ENCODE measurements at regions not wholly inside any gene's neighbourhood (a gene's known extent, or its start where the extent isn't known, plus 50 kb on each side); places are given as distances from the start of the nearest gene placed in this dataset.
"Not testable (repeated sequence)": the region's sequence is repeated elsewhere in the genome, so short reads cannot be mapped to it uniquely, and the experiment has no call there.

DNA sequence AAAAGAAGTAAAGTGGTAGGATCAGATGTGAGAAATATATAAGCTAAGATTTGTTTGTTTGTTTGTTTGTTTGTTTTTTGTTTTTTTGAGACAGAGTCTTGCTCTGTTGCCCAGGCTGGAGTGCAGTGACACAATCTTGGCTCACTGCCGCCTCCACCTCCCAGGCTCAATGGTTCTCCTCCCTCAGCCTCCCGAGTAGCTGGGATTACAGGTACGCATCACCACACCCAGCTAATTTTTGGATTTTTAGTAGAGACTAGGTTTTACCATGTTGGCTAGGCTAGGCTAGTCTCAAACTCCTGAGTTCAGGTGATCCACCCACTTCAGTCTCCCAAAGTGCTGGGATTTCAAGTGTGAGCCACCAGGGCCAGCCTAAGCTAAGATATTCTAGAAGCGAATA, 4817.1 kb upstream of the OR11H1 start:
- intact Hi-C loops (cut with DNase I); H3K36me3 ChIP-seq; H3K27ac ChIP-seq; H3K4me3 ChIP-seq; H3K4me1 ChIP-seq; H3K27me3 ChIP-seq; DNase-seq: not testable (repeated sequence)
- WGBS, 2 donors: 38 to 45% methylated on average over 4 of the region's 4 CpGs
- H3K9me3 ChIP-seq: peaks cover 0 to 20% (median 3%) of the 10 kb centered on the region in 3 donors

- H3K4me1 ChIP-seq; H3K4me3 ChIP-seq; DNase-seq; intact Hi-C loops (cut with DNase I); H3K27me3 ChIP-seq; H3K27ac ChIP-seq; H3K36me3 ChIP-seq: not testable (repeated sequence)
- peaks cover 0 to 57% (median 28%) of the 10 kb centered on the region in 3 donors for H3K9me3 ChIP-seq
- 56 to 59% methylated on average over 9 of the region's 9 CpGs for WGBS, 2 donors
These were observed 4805.2 kb upstream of the OR11H1 start for GRCh38 chr22:10722804-10723203.

- H3K4me3 ChIP-seq; H3K27me3 ChIP-seq; intact Hi-C loops (cut with DNase I); H3K4me1 ChIP-seq; H3K36me3 ChIP-seq; H3K27ac ChIP-seq; DNase-seq: not testable (repeated sequence)
- 53% methylated on average over 8 of the region's 8 CpGs for WGBS, 2 donors
- H3K9me3 ChIP-seq: peaks cover 0 to 67% (median 34%) of the 10 kb centered on the region in 3 donors
These were observed 4804.0 kb upstream of the OR11H1 start for GRCh38 chr22:10723966-10724365.

- no peak for TF ChIP-seq CTCF (IDR thresholded peaks at IDR 0.05)
- no peak for TF ChIP-seq POLR2A (IDR thresholded peaks at IDR 0.05)
- H3K9me3 ChIP-seq: peaks cover 0 to 73% (median 31%) of the 10 kb centered on the region in 3 donors
- no peaks in the 10 kb centered on the region for H3K27me3 ChIP-seq
- WGBS, 2 donors: 54 to 55% methylated on average over 10 of the region's 10 CpGs
- H3K4me3 ChIP-seq: no peak overlapping the region
- intact Hi-C loops (cut with DNase I): no loop called here
- no peaks in the 10 kb centered on the region for H3K36me3 ChIP-seq
- DNase-seq: no peak
- no peak overlapping the region for H3K27ac ChIP-seq
- H3K4me1 ChIP-seq: no peaks in the 10 kb centered on the region
These were observed 4800.6 kb upstream of the OR11H1 start for GRCh38 chr22:10727393-10727792.

DNA sequence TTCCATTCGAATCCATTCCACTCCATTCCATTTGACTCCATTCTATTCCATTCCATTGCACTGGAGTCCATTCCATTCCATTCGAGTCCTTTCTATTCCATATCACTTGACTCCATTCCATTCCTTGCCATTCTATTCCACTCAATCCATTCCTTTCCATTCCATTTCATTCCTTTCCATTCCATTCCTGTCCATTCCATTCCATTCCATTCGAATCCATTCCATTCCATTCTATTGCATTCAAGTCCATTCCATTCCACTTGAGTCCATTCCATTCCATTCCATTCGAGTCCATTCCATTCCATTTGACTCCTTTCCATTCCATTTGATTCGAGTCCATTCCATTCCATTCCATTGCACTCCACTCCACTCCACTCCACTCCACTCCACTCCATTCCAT, 4798.0 kb upstream of the OR11H1 start:
- H3K27me3 ChIP-seq; DNase-seq; intact Hi-C loops (cut with DNase I); H3K4me1 ChIP-seq; H3K36me3 ChIP-seq; H3K4me3 ChIP-seq; H3K27ac ChIP-seq: not testable (repeated sequence)
- WGBS, 2 donors: 38 to 45% methylated on average over 5 of the region's 5 CpGs
- peaks cover 0 to 63% (median 27%) of the 10 kb centered on the region in 3 donors for H3K9me3 ChIP-seq

DNA sequence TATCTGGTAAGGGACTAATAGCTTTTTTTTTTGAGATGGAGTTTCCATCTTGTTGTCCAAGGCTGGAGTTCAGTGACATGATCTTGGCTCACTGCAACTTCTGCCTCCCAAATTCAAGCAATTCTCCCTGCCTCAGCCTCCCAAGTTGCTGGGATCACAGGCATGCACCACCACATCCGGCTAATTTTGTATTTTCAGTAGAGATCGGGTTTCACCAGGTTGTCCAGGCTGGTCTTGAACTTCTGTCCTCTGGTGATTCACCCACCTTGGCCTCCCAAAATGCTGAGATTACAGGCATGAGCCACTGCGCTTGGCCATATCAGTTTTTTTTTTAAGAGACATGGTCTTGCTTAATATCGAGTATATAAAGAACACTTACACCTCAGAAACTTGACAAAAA, 4797.3 kb upstream of the OR11H1 start:
- DNase-seq; H3K27me3 ChIP-seq; H3K27ac ChIP-seq; H3K4me1 ChIP-seq; H3K4me3 ChIP-seq; H3K36me3 ChIP-seq; intact Hi-C loops (cut with DNase I): not testable (repeated sequence)
- 69 to 70% methylated on average over 4 of the region's 4 CpGs for WGBS, 2 donors
- H3K9me3 ChIP-seq: peaks cover 0 to 63% (median 33%) of the 10 kb centered on the region in 3 donors

DNA sequence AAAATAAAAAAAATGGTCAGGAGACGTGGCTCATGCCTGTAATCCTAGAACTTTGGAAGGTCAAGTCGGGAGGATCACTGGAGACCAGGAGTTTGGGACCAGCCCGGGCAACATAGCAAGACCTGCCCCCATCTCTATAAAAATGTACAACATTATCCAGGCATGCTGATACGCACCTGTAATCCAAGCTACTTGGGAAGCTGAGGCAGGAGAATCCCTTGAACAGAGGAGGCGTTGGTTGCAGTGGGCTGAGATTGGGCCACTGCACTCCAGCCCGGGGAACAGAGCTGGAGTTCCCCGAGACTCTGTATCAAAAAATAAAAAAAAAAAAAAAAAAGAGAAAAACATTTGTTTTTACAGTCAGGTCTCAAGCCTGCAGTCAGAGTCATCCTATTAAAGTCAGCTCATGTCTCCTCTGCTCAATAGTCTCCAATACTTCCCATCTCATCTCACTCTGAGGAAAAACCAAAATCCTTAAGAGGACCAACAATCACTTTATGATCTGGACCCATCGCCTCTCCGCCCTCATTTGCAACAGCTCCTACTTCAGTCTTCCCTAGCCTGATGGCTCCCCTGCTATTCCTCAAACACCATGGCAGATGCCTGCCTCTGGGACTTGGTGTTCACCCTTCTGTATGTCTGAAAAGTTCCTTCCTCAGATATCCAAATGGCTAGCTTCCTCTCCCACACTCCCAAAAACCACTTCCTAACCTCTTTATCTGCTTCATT, 4796.6 kb upstream of the OR11H1 start:
- H3K4me3 ChIP-seq; H3K4me1 ChIP-seq; H3K27me3 ChIP-seq; H3K27ac ChIP-seq; intact Hi-C loops (cut with DNase I); DNase-seq; H3K36me3 ChIP-seq: not testable (repeated sequence)
- WGBS, 2 donors: 53 to 57% methylated on average over 9 of the region's 9 CpGs
- H3K9me3 ChIP-seq: peaks cover 0 to 58% (median 33%) of the 10 kb centered on the region in 3 donors

DNA sequence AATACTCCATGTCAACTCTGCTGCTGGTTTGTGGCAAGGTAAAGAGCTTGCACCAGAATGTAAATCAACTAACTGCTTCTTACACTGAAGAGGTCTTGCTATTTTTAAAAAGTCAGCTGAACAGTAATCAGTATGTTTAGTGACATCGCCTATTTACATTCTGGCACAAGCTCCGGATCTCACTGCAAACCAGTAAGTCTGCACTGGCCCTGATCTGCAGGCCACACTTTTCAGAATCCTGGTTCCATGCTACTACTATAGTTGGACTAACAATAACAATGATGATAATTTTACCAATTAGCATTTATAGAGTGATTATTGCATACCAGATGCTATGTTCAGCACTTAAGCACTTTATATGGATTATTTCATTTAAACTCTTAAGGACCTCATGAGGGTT, 4792.9 kb upstream of the OR11H1 start:
- 53 to 65% methylated on average over 2 of the region's 2 CpGs for WGBS, 2 donors

DNA sequence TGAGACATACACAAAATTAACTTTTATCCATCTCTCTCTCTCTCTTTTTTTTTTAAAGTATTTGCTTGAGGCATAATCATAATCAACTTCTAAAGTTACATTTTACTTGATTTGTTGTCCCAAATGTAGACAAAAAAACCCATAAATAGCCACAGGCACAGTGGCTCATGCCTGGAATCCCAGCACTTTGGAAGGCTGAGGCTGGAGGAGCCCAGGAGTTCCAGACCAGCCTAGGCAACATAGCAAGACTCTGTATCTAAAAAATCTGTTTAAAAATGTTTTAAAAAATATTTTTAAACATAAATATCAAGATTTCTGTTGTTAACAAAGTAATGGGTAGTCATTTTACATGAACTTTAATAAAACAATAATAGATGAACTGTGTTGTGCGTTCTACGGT, 4791.1 kb upstream of the OR11H1 start:
- intact Hi-C loops (cut with DNase I): not testable (repeated sequence)
- 71 to 78% methylated on average over 2 of the region's 2 CpGs for WGBS, 2 donors

More for the DNA sequence above, 4792.9 kb upstream of the OR11H1 start:
- H3K4me1 ChIP-seq; H3K27ac ChIP-seq; DNase-seq; intact Hi-C loops (cut with DNase I); H3K27me3 ChIP-seq; H3K4me3 ChIP-seq; H3K36me3 ChIP-seq: not testable (repeated sequence)
- peaks cover 0 to 45% (median 7%) of the 10 kb centered on the region in 3 donors for H3K9me3 ChIP-seq

DNA sequence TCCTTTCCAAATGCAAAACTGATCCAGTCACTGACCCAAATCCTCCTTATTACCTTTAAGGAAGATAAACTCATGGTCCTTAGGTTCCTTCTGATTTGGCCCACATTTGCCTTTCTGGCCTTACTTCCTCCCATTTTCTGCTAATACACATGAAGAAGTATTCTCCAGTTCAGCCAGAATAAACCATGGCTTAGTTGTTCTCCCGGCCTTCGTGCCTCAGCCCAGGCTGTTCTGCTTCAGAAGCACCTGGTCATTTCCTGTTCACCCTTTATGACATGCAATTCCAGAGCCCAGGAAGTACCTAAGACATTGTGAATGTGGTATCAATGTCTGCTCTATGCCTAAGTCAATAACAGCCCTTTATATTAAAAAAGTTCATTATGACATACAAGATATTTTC, 4790.1 kb upstream of the OR11H1 start:
- H3K27ac ChIP-seq; H3K4me3 ChIP-seq; H3K27me3 ChIP-seq; DNase-seq; H3K4me1 ChIP-seq; intact Hi-C loops (cut with DNase I); H3K36me3 ChIP-seq: not testable (repeated sequence)
- 66 to 76% methylated on average over 2 of the region's 2 CpGs for WGBS, 2 donors
- peaks cover 0 to 38% (median 15%) of the 10 kb centered on the region in 3 donors for H3K9me3 ChIP-seq

More for the DNA sequence above, 4791.1 kb upstream of the OR11H1 start:
- not testable (repeated sequence) for H3K36me3 ChIP-seq, H3K27me3 ChIP-seq, DNase-seq, H3K4me3 ChIP-seq, H3K27ac ChIP-seq, H3K4me1 ChIP-seq
- peaks cover 0 to 34% (median 7%) of the 10 kb centered on the region in 3 donors for H3K9me3 ChIP-seq

Data from esophagus squamous epithelium (tissue), 5 donors.